DMS 273 (cell line): ENCODE measurements at regions not wholly inside any gene's neighbourhood (a gene's known extent, or its start where the extent isn't known, plus 50 kb on each side); places are given as distances from the start of the nearest gene placed in this dataset.

Experiments used
- DNase-seq: peaks from one replicate; lab custom pipeline; 2025; ENCODE audit not compliant: unreplicated experiment; lab: John Stamatoyannopoulos, UW

GRCh38 chr14:98545181-98545580 lies 726.8 kb downstream of the BCL11B start:
- no peak for DNase-seq

DNA sequence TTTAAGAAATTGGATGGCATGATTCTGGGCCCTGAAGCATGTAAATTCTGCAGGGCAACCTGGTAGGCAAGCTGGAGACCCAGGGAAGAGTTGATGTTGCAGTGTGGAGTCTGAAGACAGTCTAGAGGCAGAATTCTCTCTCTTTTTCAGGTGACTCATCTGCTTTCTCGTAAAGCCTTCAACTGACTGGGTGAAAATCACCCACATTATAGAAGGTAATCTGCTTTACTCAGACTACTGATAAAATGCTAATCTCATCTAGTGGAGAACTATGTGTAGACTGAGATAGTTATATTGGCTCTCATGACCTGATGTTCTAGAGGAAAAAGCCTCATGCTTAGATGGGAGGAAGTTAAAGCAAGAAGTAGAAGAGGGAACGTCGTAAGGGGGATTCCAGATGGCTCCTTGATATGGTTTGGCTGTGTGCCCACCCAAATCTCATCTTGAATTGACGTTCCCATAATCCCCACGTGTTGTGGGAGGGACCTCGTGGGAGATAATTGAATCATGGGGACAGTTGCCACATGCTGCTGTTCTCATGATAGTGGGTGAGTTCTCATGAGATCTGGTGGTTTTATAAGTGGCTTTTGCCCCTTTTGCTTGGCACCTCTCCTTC lies 723.8 kb downstream of the BCL11B start:
- DNase-seq, result no peak

DNA sequence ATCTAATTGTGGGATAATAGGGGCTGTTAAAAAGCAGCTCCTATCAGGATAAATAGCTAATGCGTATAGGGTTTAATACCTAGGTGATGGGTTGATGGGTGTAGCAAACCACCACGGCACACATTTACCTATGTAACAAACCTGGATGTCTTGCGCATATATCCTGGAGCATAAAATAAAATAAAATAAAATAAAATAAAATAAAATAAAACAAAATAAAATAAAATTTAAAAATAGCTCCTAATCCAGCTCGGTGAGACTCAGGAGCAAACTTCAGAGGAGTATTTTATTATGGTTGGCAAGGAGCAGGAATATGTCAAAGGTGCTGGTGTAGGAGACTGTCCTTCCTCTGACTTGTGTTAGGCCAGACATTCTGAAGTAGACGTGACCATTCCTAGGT lies 721.0 kb downstream of the BCL11B start:
- no peak for DNase-seq

DNA sequence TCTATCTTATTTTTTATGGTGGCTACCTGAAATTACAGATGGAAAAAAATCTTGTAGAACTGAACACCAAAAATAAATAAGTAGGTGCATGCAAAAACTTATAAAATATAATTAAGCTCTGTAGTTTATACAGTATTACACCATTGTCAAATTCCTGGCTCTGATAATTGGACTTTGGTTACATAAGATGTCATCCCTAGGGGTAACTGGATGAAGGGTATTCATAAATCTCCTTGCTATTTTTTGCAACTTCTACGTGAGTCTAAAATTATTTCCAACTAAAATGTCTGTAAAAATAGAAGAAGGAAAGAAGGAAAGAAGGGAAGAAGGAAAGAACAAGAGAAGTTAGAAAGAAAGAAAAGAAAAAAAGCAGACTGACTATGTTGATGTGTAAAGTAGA lies 716.6 kb downstream of the BCL11B start:
- DNase-seq, result no peak

DNA sequence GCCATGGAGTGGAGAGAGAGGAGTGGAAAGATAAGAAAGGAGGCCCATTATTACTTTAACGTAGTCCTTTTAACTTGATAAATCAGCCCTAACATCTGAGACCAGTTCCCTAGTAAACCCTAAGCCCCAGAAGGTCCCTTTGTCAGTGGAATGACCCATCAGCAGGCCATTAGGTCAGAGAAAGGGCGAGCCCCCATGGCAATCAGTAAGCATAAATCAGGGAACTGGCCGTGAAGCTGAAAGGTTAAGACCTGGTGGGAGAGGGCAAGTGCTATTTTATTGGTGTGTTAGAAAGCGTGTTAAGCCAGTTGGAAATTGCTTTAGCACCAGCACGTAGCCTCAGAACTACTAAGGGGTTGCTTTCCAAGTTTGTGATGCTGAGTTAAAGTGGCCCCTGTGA lies 708.0 kb downstream of the BCL11B start:
- no peak for DNase-seq

GRCh38 chr14:98564541-98564940 lies 707.5 kb downstream of the BCL11B start:
- DNase-seq, result no peak

DNA sequence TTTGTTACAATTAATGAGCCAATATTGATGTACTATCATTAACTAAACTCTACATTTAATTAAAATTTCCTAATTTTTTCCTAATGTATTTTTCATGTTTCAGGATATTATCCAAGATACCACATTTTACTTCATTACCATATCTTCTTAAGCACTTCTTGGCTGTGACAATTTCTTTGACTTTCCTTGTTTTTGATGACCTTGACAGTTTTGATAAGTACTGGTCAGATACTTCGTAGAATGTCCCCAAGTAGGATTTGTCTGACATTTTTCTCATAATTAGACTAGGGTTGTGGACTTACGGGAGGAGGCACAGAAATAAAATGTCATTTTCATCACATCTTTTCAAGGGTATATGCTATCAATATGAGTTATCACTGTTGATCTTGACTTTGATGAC lies 700.9 kb downstream of the BCL11B start:
- DNase-seq, result no peak

DNA sequence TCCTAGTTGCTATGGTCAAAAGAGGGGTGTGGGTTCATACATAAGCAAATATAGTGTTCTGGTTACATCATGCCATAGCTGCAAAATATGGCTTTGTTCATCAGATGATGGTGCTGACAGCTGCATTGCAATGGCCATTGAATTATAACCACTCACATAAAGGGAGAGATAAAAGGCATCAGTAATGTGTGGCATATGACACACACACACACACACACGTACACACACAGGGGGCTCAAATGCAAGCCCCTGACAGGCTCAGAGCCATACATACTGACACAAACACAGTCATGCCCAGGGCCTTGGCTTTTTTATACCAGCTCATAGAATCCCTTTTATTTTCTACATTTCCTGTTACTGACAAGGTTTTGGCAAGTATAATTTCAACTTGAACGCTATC lies 698.9 kb downstream of the BCL11B start:
- no peak for DNase-seq

GRCh38 chr14:98576463-98576862 lies 695.5 kb downstream of the BCL11B start:
- no peak for DNase-seq

DNA sequence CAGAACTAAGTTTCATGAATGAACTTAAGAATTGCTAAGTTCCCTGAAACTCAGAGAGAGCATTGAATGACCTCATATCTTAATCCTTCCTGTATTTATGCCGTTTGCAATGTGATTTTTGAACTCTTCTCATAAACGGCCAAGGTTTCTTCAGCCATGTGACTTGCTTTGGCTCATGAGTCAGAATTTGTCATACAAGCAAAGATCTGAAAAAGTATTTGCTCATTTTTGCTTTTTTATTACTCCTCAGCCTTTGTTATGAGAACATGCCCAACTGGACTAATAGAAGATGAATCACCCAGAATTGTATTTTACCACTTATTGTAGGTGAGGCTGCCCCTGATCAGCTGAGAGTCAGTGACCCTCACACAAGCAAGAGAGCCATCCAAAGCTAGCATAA lies 693.8 kb downstream of the BCL11B start:
- DNase-seq, result no peak

DNA sequence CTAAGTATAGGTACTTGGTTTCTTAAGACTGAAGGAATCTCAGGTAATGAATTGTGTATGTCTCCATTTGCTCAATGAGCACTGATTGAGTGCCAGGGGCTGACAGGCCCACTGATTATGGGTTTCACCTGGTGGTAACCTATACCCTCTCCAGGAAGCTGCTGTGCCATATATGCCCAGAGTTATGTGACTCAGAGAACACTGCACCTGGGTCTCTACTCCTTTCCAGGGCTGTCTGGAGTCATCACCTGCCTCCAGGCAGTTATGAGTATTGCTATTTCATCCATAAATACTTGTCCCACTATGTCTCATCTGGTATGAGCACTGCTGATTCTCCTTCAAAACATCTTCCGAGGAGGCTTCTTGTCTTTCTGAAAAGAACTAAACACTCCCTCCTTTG lies 692.9 kb downstream of the BCL11B start:
- DNase-seq, result no peak

DNA sequence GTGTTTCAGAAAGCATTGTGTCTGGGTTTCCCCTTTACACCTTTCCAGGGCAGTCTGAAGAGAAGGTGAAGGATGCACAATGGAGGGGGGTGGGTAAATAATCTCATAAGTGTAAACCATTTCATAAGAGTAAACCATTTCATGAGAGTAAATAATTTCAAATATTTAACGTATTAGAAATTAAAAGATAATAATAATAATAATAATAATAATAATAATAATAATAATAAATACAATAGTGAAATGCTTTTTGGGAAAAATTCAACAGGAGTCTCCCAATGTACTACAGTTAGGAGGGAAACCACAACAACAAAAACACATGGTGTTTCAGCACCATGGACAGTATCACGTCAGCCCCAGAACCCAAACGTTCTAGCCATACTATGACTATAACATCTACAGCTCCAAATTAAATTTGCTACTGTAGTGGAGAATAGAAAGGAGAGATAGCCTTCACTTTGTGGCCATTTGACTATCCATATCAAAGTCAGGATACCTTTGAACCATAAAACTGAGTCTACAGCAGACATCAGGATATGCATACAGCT lies 691.8 kb downstream of the BCL11B start:
- peak; percentile 4 for DNase-seq

- DNase-seq, result no peak
Observed at GRCh38 chr14:98582276-98582675, 689.7 kb downstream of the BCL11B start.

DNA sequence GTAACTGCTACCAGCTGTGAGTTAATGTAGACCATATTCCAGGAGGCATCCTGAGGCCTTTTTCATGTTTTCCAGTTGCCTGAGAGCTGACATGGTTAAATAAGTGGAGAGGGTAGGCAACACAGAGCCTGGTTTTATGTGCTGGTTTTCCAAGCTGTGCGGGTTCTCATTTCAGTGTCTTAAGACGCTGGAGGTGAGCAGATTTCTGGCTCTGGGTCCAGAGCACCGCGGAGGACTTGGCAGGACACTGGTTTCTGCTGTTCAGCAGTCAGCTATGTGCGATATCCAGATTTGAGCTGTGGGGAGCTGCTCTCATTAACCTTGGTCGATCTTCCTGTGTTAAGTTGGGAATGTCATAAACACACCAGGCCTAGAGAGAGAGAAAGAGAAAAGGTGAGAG lies 680.8 kb downstream of the BCL11B start:
- no peak for DNase-seq

- no peak for DNase-seq
Observed at GRCh38 chr14:98592611-98593170, 679.3 kb downstream of the BCL11B start.

- DNase-seq, result no peak
Observed at GRCh38 chr14:98593361-98593761, 678.6 kb downstream of the BCL11B start.

DNA sequence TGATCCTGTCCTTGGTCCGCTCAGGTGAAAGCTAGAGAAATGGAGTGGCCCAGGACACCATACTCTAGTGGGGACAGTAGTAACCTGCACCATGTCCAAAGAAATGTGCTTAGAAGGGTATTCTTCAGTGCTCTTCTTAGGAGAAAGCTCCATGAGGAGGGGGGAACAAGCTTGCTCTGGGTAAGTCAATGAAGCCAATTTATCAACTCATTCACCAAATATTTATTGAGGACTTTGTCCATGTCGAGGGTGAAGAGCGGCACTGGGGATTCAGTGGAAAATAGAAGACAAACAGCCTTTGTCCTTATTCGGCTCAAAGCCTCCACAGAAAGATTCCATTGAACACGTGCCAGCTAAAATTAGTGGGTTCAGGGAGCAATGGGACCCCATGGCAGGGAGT lies 677.8 kb downstream of the BCL11B start:
- no peak for DNase-seq

DNA sequence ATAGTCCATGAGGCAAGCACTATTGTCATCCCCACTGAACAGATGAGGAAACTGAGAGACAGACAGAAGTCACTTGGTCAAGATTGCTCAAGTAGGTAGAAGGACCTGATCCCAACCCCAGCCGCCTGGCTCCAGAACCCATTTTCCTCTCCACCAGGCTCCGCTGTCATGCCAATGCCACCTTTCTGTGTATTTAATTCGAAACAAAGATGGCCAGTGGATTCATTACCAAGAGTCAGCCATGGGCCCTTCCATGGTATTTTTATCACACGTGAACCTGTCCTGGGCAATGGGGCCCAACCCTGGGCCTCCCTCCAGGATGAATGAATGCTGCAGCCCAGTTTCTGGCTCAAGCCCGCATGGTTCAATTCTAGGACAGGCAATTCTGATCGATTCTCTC lies 673.4 kb downstream of the BCL11B start:
- no peak for DNase-seq

DNA sequence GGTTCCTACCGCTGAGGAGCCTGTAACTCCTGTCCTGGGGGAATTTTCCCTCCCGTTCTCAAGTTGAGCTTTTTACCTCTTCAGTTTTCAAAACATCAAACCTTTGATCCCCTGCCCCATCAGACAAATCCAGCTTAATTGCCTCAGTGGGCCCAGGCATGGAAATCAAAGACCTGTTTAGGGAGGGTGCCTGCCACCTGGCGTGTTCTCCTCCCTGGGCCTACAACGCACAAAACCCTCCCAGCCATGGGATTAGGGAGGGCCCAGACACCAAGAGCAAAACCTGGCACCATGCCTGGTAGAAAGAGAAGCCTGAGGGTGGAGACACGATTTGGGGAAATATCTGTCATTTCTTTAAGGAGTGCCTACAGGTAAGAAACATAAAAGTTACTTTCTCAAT lies 672.9 kb downstream of the BCL11B start:
- no peak for DNase-seq

- no peak for DNase-seq
Observed at GRCh38 chr14:98602983-98603382, 669.0 kb downstream of the BCL11B start.

- DNase-seq, result no peak
Observed at GRCh38 chr14:98605043-98605442, 667.0 kb downstream of the BCL11B start.

DNA sequence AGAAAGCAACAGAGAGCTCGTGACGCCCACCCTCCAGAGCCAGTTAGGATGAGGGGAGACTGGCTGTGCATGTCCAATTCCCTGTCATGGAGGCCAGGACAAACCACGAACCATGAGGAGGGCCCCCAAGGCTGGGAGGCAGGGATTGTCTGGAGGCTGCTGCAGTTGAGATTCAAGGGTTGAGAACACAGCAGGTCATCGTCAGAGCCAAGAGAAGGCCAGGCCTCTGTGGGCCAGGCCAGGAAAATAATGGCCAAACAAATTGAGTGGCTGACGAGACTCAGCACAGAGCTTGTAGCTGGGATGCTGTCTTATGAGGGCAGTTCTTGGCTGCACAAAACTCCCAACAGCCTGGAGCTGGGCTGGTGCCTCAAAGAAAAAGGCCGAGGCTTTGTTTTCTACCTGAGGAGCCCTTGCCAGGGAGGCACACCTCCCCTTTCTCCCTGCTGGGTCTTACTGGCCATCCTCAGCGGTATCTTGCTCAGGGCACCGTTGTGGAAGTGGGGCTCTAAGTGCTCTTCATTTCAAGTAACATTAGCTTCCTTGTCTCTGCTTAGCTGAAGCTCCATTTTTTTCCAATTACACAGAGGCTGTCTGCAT lies 665.9 kb downstream of the BCL11B start:
- DNase-seq, result no peak

DNA sequence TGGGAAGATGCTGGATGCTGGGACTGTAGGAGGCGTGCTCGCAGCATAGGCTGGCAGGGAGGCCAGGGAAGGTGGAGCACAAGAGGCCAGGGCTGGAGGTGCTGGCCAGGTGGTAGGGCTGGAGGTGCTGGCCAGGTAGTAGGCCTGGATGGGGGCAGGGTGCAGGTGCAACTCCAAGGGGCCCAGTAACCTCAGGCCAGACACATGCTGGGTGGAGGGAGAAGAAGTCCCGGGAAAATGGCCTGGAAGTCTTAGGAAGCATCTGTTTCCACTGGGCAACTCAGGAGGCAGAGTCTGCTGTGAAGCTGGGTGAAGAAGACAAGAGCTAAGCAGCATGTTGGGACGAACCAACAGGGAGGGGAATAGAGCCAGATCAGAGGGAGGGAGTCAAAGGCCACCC lies 665.2 kb downstream of the BCL11B start:
- no peak for DNase-seq
